Loucy (cell line): ENCODE measurements at regions not wholly inside any gene's neighbourhood (a gene's known extent, or its start where the extent isn't known, plus 50 kb on each side); places are given as distances from the start of the nearest gene placed in this dataset.

Source experiments
- H2AFZ ChIP-seq: fragments of 200-600 bp; sonication (generic); 2 replicates; pipeline ENCODE4 v1.6.0; 2016; ENCODE audit warnings: antibody characterized with exemption, mild to moderate bottlenecking, low read length, moderate library complexity
- H3F3A ChIP-seq: fragments of 200-600 bp; 2 replicates; pipeline ENCODE4 v1.6.0; 2016; ENCODE audit warnings: antibody characterized with exemption, low read depth, mild to moderate bottlenecking
- H3K27me3 ChIP-seq: fragments of 200-600 bp; sonication (generic); 2 replicates; pipeline ENCODE4 v1.6.1; 2014; ENCODE audit warnings: low read length, mild to moderate bottlenecking; ENCODE audit not compliant: insufficient read depth, poor library complexity, severe bottlenecking
- H3K36me3 ChIP-seq: fragments of 200-600 bp; sonication (generic); 2 replicates; pipeline ENCODE4 v1.6.1; 2016; ENCODE audit warnings: low read length; ENCODE audit not compliant: insufficient read depth
- H3K4me1 ChIP-seq: fragments of 200-600 bp; sonication (generic); 2 replicates; pipeline ENCODE4 v1.5.1; 2014; ENCODE audit warnings: low read length, mild to moderate bottlenecking; ENCODE audit not compliant: insufficient read depth, poor library complexity, severe bottlenecking
- H3K4me2 ChIP-seq: fragments of 200-600 bp; sonication (generic); 2 replicates; pipeline ENCODE4 v1.6.0; 2014; ENCODE audit warnings: antibody characterized with exemption, low read length, low read depth, mild to moderate bottlenecking; ENCODE audit not compliant: poor library complexity, severe bottlenecking
- H3K4me3 ChIP-seq: fragments of 200-600 bp; sonication (generic); 2 replicates; pipeline ENCODE4 v1.5.1; 2014; ENCODE audit warnings: low read length, mild to moderate bottlenecking, mixed read lengths; ENCODE audit not compliant: poor library complexity, severe bottlenecking
- H3K79me2 ChIP-seq: fragments of 200-600 bp; sonication (generic); 2 replicates; pipeline ENCODE4 v1.6.1; 2014; ENCODE audit warnings: low read length; ENCODE audit not compliant: insufficient read depth
- H3K9ac ChIP-seq: fragments of 200-600 bp; sonication (generic); 2 replicates; pipeline ENCODE4 v1.6.0; 2014; ENCODE audit warnings: mild to moderate bottlenecking, low read depth, low read length, moderate library complexity; ENCODE audit not compliant: poor library complexity, severe bottlenecking
- H3K9me2 ChIP-seq: fragments of 200-600 bp; sonication (generic); replicated peaks from 2 replicates; pipeline ENCODE4 v1.6.1; 2016; ENCODE audit warnings: low read depth, low read length, mixed read lengths
- H3K9me3 ChIP-seq: fragments of 200-600 bp; sonication (generic); 2 replicates; pipeline ENCODE4 v1.6.1; 2014; ENCODE audit warnings: mild to moderate bottlenecking, antibody characterized with exemption, low read length, low read depth; ENCODE audit not compliant: insufficient read depth
- H4K20me1 ChIP-seq: fragments of 200-600 bp; sonication (generic); 2 replicates; pipeline ENCODE4 v1.6.0; 2014; ENCODE audit warnings: antibody characterized with exemption, low read length, mild to moderate bottlenecking; ENCODE audit not compliant: insufficient read depth, poor library complexity, severe bottlenecking
- CTCF ChIP-seq: fragments of 200-600 bp; sonication (generic); conservative IDR thresholded peaks from 2 replicates; pipeline ENCODE4 v1.5.1; 2014; ENCODE audit warnings: mild to moderate bottlenecking, antibody characterized with exemption, low read length
- EZH2phosphoT487 ChIP-seq: fragments of 200-600 bp; IDR thresholded peaks from 2 replicates; pipeline ENCODE4 v1.6.1; 2018; ENCODE audit warnings: antibody characterized with exemption, mild to moderate bottlenecking, moderate library complexity, borderline replicate concordance

DNA sequence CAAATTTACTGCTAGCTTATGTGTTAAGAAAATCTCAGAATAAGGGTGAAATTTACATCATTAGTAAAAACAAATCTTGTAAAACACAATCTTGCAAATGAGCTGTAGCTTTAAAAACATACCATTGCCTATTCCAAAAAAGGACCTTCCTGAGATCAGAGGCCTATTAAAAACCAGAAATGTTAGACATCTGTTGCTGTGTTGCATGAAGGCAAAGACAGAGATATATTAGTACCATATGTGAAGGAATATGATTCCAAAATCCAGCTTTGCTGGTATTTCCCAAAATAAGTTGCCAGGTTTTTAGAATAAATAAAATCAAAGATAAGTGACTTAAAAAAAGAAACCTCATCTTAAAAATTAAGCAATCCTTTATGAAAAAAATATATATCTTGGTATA, 504.1 kb upstream of the CDIN1 start:
- no peaks in the 10 kb centered on the region for H3K27me3 ChIP-seq
- no peaks in the 10 kb centered on the region for H3F3A ChIP-seq
- no peak for TF ChIP-seq CTCF
- no peak for TF ChIP-seq EZH2phosphoT487
- no peaks in the 10 kb centered on the region for H3K4me1 ChIP-seq
- no peaks in the 10 kb centered on the region for H3K9me3 ChIP-seq
- H3K79me2 ChIP-seq: no peaks in the 10 kb centered on the region
- H3K36me3 ChIP-seq: no peaks in the 10 kb centered on the region
- H3K4me3 ChIP-seq: no peak overlapping the region
- no peaks in the 10 kb centered on the region for H4K20me1 ChIP-seq
- no peak overlapping the region for H2AFZ ChIP-seq
- H3K4me2 ChIP-seq: no peak overlapping the region
- no peak overlapping the region for H3K9ac ChIP-seq
- no peaks in the 10 kb centered on the region; the same call in 1 of the 2 replicates for H3K9me2 ChIP-seq

DNA sequence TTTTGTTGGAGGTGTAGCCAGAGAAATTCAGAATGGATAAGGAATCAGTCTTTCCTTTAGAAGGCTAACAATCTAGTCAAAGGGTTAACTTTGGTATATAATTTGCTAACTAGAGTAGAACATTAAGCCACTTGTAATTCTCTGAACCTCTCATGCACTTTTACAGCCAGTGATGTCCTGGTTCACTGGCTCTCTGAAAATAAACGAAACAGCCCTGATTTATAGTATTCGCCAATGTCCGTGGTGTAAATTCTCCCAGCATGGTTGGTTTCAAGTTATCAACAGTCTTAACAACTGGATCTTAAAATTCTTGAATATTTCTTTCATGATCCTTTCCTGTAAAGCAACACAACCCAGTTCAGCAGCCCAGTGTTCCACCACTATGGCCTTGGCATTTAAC, 500.4 kb upstream of the CDIN1 start:
- 0 out of 2 replicates have a peak, but pooled peaks cover 4% of the 10 kb centered on the region for H3K9me3 ChIP-seq
- no peaks in the 10 kb centered on the region; the same call in 1 of the 2 replicates for H3K9me2 ChIP-seq
- H3F3A ChIP-seq: no peaks in the 10 kb centered on the region
- no peaks in the 10 kb centered on the region for H4K20me1 ChIP-seq
- H3K9ac ChIP-seq: no peak overlapping the region
- no peaks in the 10 kb centered on the region for H3K79me2 ChIP-seq
- H2AFZ ChIP-seq: no peak overlapping the region
- TF ChIP-seq CTCF (no peak), EZH2phosphoT487 (no peak)
- no peak overlapping the region for H3K4me3 ChIP-seq
- no peaks in the 10 kb centered on the region for H3K27me3 ChIP-seq
- H3K36me3 ChIP-seq: no peaks in the 10 kb centered on the region
- no peaks in the 10 kb centered on the region for H3K4me1 ChIP-seq
- no peak overlapping the region for H3K4me2 ChIP-seq

GRCh38 chr15:36080759-36081158, 498.7 kb upstream of the CDIN1 start:
- Histone ChIP-seq H3K27me3 (no peaks in the 10 kb centered on the region), H3K9ac (no peak overlapping the region), H3K9me2 (no peaks in the 10 kb centered on the region; the same call in 1 of the 2 replicates), H3K4me1 (no peaks in the 10 kb centered on the region), H3K4me3 (no peak overlapping the region), H3K4me2 (no peak overlapping the region), H4K20me1 (no peaks in the 10 kb centered on the region), H3K79me2 (no peaks in the 10 kb centered on the region), H3K36me3 (no peaks in the 10 kb centered on the region), H3K9me3 (0 out of 2 replicates have a peak, but pooled peaks cover 4% of the 10 kb centered on the region), H2AFZ (no peak overlapping the region), H3F3A (no peaks in the 10 kb centered on the region)
- no peak for TF ChIP-seq EZH2phosphoT487
- TF ChIP-seq CTCF: no peak
